DMS153 treated with DMSO at 0.1 percent for 48 hours (cell line): ENCODE measurements at regions not wholly inside any gene's neighbourhood (a gene's known extent, or its start where the extent isn't known, plus 50 kb on each side); places are given as distances from the start of the nearest gene placed in this dataset.

ENCODE experiments used
- DNase-seq: peaks from one replicate; lab custom pipeline; 2025; ENCODE audit not compliant: unreplicated experiment; lab: John Stamatoyannopoulos, UW

DNA sequence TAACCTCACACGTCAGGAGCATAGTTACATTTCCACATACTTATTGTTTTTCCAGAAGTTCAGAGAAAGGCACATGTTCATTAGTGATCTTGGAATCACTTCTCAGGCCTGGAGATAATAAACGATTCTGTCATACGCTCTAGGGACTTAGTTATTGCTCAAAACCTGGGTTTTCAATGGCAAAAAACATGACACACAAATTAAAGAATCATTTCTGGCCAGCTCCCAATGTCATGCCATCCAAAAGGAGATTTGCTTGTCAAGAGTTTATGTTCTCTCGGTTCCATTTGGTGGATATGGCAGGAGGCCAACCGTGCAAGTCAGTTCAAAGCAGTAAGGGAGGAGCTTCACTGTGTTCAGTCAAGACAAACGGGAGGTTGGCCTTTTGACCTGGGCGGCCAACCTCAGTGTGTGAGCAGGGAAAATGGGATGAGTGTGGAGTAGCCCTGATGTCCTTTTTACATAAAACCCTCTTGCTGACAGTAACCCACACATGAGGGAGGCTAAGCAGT is 123.4 kb downstream of the NXNL2 start:
- no peak for DNase-seq

DNA sequence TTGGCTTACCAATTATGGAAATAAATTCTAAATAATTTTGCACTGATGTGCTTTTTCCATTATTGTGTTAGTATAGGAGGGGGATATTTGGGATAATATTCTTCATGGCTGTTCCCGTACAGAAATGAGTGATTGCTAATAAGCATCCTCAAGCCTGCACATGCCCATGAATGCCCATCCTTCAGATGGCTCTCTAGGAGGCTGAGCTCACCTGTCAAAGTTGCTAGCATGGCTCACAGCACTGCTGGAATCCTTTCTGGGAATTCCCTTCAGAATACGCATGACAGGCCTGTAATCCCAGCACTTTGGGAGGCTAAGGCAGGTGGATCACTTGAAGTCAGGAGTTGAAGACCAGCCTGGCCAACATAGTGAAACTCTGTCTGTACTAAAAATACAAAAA is 124.1 kb downstream of the NXNL2 start:
- DNase-seq = no peak

DNA sequence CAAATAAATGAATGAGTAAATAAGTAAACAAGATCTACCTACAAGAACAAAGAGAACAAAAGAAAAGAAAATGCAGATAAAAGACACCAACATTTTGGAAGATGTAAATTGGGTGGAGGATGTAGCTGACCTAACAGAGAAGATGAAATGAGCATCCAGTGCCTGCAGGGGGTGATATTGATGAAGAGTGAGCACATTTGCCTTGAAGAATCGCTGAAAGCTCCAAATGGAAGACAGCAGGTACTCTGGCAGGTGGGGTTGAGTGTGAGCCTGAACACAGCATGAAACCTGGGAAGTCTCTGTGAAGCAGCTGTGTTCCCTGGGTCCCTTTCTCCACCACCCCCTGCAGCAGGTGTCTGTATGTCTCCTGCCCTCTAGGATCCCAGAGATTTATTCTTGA is 125.6 kb downstream of the NXNL2 start:
- no peak for DNase-seq

DNA sequence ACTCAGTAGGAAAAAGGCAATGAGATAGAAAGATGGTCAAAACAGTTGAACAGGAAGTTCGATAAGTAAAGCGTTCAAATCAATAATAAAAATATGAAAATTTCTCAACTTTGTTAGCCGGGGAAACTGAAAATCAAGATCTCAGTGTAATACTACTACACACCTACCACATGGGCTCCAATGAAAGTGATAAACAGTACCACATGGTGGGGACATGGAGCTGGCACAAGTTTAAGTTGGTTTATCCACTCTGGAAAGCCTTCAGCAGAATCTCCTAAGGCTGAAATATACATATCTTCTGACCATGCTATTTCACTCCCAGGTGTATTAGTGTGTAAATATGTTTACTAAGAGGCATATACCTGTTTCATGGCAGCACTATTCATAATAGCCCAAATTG is 126.8 kb downstream of the NXNL2 start:
- DNase-seq = no peak

DNA sequence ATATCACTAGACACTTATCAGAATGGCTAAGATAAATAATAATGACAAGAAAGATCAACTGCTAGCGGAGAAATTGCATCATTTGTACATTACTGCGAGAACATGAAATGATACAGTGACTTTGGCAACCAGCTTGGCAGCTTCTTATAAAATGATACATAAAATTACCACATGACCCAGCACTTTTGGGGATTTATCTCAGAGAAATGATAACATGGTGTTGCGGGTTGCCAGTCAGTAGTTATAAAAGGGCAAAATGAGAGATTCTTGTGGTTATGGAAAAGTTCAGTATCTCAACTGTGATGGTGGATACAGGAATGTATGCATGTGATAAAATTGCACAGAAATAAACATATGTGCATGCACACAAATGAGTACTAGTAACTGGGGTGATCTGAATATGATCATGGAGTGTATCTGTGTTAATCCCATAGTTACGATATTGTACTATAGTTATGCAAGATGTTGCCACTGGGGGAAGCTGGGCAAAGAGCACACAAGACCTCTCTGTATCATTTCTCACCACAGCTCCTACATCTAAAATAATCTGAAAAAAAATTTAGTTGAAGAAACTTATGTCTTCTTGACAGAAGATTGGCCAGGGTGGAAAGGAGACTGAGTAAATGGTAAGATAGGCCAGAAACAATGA is 128.9 kb downstream of the NXNL2 start:
- no peak for DNase-seq

DNA sequence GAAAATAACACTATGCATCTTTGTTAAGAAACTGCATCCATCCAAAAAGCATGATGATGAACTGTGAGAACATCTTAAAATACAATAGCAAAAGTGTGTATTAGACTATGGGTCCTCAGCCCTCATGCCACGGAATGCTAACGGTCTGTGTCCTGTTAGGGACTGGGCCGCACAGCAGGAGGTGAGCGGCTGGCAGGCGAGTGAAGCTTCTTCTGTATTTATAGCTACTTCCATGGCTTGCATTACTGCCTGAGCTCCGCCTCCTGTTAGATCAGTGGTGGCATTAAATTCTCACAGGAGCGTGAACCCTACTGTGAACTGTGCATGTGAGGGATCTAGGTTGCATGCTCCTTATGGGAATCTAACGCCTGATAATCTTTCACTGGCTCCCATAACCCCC is 129.8 kb downstream of the NXNL2 start:
- DNase-seq = no peak

DNA sequence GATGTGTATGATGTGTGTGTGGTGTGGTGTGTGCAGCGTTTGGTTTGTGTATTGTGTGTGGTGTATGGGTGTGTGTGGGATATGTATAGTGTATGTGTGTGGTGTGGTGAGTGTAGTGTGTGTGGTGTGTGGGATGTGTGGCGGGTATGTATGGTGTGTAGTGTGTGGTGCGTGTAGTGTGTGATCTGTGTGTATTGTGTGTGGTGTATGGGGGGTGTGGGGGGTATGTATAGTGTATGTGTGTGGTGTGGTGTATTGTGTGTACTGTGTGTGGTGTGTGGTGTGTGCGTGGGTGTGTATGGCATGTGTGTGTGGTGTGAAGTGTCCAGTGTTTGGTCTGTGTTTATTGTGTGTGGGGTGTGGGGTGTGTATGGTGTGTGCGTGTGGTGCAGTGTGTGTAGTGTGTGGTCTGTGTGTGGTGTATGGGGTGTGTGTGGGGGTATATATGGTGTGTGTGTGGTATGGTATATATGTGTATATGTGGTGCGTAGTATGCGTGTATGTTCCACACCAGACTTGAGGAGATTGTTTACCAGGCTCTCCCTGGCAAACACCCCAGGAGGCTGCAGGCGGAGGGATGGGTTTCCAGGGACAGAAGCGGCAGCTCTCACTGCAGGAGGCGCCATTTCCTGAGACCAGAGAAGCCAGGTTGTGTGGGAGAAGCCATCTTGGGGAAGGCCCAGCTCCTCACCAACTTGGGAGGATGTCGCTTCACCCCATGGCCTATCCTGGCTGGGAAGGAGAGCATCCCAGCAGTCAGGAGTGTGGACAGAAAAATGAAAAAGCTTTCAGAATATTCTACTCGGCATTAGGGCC is 138.1 kb downstream of the NXNL2 start:
- no peak for DNase-seq

DNA sequence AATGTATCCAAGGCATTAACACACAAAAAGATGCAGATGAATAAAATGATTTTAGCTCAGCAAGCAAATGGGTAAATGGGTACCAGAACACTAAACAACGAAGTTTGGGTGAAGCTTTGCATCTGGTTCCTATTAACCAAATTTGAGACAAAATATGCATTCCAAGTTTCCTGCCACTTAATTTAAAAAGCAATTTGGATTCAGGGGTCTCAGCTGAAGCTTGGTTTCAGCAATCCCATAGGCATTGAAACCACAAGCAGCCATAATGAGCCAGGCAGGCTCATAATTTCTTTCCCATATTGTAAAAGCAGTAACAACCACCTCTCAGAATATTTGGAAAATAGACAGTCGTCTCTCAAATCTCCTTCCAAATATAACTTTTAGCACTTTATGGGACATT is 138.9 kb downstream of the NXNL2 start:
- no peak for DNase-seq

DNA sequence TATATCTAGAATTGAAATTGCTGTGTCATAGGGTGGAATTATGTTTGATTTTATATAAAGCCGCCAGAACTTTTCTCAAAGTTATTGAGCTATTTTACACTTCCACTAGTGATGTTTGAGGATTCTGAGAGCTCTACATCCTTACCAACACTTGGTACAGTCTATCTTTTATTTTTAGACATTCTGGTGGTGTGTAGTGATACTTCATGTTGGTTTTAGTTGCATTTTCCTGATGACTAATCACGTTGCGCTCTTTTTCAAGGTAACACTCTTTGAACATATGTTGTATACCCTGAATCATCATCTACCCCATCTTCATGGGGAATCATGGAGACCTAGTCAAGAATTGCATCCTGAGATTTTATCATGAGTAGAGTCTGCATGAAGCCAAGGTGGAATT is 141.7 kb downstream of the NXNL2 start:
- DNase-seq = no peak

DNA sequence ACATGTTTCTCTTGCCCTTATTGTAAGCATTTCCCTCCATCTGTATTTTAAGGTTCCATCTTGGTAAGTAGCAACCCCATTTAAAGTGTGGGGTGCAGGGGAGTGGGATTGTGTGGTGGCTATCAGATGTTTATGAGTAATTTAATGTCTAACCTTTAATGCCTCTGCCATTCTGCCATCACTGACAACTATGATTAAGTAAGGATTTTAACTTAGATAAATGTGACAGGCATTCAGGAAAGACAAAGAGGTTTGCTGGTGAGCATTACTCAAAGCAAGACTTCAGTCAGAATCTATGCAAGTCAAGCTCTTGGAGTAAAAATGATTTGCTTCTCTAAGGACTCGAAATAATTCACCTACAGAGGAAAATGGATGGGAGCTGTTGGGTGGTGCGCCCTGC is 143.0 kb downstream of the NXNL2 start:
- DNase-seq = no peak

DNA sequence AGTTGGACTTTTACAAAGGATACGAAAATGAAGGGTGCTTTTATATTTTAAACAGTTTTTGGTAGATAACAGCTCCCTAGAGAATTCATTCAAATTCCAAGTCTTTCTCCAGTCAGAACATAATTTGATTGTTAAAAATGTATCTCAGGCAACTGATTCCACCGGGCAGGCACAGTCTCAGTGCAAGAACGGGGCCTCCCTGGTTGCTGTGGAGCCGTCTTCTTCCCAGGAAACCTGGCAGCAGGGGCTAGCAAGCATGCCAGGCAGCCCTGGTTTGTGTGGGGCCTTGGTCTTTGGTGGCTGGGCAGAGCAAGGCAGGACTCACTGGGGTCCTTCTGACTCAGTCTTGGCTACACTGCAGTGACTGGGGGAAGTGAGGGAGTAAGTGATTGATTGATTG is 143.5 kb downstream of the NXNL2 start:
- no peak for DNase-seq

DNA sequence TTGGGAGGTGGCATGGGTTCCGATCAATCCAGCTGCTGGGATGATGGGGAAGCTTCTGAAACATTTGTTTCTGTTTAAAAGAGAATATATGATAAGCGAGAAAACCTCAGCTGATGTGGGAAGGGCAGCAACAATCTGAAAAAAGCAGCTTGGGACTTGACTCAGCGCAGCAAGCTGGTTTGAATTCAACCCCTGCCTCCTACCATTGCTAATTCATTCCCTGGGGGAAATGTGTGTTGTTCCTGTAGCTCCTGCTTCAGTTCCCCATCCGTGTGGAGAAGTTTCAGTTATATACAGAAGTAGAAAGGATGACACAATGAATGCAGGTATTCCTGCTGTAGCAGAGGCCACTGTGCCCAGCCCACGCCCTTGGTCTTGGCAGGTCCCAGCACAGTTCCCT is 145.1 kb downstream of the NXNL2 start:
- DNase-seq = no peak

DNA sequence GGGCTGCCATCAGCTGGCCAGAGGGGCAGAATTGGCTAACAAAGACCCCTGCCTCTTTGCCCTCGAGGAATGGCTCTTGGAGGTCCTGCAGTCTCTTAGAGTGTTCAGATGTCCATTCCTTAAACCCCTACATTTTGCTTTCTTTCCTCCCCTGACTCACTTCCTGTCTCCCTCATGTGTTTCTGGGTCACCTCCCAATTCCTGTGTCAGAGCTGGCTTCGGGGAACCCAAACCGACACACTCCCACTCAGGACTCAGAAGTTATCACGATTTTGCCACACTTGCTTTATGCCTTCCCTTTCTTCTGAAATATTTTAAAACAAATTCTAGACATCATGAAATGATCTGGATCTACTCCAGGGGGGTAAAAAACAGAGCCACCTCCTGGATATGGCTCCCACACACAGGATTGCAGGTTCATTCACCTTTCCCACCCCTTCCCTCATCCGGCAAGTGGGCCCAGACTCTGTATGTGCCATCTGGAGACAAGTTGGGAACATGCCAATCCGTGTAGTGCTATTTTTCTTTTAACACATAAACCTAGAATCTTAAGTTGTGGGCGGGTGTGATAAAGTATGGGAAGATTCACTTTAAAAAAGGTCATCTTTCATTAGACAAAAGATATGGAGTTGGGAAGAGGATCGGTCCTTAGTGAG is 145.7 kb downstream of the NXNL2 start:
- no peak for DNase-seq

DNA sequence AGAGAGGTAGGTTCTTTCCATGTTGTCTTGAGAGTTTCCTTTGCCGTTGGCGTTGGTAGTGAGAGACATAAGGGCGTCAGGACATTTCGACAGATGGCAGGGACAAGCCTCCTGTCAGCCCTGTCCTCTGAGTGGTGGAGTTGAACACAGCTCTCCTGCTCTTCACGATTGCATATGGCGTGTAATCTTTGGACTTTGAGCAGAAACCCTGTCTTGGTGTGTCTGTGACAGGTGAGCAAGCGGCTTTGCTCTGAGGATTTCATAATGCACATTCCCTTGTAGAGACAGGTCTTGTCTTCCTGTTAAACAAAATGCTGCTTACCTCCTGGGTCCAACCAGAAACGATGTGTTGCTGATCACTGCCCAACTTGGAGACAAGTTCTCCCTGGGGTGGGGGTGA is 146.5 kb downstream of the NXNL2 start:
- no peak for DNase-seq

DNA sequence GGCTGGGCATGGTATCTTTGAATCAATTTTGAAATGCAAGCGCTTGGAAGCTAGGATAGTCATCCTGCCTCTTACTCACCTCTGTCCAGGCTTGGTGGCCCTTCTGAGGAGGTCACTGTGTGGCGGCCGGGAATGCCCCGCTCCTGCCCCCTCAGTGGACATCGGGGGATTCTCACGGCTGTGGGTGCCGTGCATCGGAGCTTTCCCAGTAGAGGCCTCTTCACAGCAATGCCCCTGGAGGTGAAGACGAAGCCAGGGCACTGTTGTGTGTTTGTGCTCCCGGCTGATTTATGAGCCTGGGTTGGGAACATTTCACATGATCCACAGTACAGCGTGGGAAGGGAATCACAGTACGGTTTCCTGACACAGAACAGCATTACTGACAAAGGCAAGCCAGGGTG is 147.5 kb downstream of the NXNL2 start:
- no peak for DNase-seq

DNA sequence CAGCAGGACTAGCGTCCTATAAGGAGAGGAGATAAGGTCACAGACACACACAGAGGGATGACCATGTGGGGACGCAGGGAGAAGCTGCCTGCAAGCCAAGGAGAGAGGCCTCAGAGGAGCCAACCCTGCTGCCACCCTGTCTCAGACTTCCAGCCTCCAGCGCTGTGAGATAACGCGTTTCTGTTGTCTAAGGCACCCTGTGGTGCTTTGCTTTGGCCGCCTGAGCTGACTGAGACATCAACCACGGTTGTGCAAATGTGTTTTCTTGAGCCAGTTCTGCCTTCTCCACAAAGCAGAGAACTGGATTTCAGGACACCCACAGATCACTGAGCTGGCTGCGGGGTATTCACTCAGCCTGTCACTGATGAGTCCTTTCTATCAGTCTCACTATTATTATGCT is 149.1 kb downstream of the NXNL2 start:
- no peak for DNase-seq

DNA sequence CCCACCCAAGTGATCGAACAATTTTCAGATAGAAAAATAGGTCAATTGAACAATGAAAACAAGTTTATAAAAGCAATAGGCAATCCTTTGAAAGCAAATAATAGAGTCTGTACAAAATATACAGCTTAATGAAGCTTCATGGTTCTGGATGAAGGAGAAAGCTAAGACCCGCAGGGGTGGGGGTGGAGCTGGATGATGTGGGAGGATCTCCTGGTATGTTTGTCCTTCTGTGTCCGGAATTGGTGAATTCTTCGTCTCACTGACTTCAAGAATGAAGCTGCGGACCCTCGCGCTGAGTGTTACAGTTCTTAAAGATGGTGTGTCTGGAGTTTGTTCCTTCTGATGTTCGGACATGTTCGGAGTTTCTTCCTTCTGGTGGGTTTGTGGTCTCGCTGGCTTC is 149.9 kb downstream of the NXNL2 start:
- DNase-seq = no peak

DNA sequence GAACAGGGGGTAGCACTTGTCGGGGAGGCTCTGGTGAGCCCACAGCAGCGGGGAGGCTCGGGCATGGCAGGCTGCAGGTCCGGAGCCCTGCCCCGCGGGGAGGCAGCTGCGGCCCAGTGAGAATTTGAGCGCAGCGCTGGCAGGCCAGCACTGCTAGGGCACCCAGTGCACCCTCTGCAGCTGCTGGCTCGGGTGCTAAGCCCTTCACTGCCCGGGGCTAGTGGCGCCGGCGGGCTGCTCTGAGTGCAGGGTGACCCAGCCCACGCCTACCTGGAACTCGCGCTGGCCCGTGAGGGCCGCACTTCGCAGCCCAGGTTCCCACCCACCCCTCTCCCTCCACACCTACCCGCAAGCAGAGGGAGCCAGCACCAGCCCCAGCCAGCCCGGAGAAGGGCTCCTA is 151.0 kb downstream of the NXNL2 start:
- DNase-seq = no peak

DNA sequence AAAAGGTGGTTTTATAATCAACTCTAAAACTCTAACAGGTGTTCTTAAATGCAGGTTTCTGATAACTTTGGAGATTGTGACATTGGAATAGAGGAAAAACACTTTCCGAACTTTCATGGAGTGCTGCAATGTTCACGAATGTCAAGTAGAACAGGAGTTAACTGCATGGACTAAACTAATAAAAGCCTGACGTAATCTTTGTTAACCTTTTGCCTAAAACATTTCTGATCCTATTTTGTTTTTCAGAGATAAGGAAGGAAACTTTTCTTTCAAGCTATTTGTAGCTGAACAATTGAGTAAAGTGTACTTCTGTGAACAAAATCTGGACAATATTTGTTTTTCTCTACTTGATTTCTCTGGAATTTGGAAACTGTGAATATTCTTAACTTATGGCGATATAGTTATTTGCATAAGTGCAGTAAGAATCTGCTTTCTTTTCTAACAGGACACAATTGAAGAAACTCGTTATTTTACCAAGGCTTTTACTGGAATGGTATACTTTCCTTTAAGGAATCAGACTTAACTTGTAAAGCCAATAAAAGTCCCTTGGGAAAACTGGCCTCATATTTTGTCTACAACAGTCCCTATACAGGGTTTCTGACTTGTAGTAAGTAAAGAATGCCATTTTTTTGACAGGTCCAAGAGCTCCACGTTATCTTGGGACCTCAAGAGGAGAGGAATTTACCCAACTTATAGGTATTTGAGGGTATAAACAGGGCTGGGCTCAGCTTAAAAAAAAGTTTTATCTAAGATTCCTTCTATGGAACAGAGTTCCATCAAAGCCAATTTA is 154.7 kb downstream of the NXNL2 start:
- no peak for DNase-seq

DNA sequence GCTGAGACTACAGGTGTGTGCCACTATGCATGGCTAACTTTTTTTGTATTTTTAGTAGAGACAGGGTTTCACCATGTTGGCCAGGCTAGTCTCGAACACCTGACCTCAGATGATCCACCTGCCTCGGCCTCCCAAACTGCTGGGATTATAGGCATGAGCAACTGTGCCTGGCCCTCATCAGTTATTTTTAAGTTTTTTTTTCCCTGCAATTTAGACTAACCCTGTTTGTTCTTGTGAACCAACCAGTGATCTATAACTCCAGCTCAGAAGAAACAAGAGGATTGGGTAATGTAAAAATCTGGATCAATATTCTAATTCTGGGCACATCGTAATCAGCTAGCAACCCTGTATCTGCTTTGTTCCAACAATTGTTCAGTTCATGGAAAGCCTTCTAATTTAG is 155.7 kb downstream of the NXNL2 start:
- DNase-seq = no peak

DNA sequence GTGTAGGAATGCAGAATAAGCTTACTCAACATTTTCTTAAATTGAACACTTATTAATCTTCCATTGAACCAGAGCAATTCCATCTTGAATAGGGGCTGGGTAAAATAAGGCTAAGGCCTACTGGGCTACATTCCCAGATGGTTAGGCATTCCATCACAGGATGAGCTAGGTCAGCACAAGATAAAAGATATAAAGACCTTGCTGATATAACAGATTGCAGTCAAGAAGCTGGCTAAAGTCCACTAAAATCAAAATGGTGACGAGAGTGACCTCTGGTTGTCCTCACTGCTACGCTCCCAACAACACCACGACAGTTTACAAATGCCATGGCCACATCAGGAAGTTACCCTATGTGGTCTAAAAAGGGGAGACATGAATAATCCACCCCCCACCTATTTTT is 156.1 kb downstream of the NXNL2 start:
- no peak for DNase-seq
